Breast epithelium (tissue), 4 donors: ENCODE measurements at regions not wholly inside any gene's neighbourhood (a gene's known extent, or its start where the extent isn't known, plus 50 kb on each side); places are given as distances from the start of the nearest gene placed in this dataset.
A peak's percentile ranks its signal among the peaks of the same experiment; 100 is the strongest.

ENCODE experiments used
- DNase-seq, 2 donors: peaks; one replicate each; pipeline ENCODE4 v3.0.0-alpha.2; 2019; ENCODE audit warnings: low spot score in 2 of 2
- H3K27ac ChIP-seq, 2 donors: fragments of 200-600 bp; sonication (generic) in 1 of 2; one replicate each; pipeline ENCODE4 v1.5.1; 2016 to 2019; ENCODE audit warnings: mild to moderate bottlenecking in 1 of 2
- H3K27me3 ChIP-seq, 2 donors: fragments of 200-600 bp; sonication (generic) in 1 of 2; one replicate each; pipeline versions ENCODE4 v1.5.1 to v1.6.0; 2017 to 2019; ENCODE audit warnings: control low read depth in 1 of 2, mild to moderate bottlenecking in 1 of 2
- H3K36me3 ChIP-seq: fragments of 200-600 bp; one replicate; pipeline ENCODE4 v1.5.1; 2019
- H3K4me1 ChIP-seq, 2 donors: fragments of 200-600 bp; sonication (generic); one replicate each; pipeline ENCODE4 v1.5.1; 2016 to 2019; ENCODE audit warnings: control low read depth in 1 of 2
- H3K4me3 ChIP-seq, 3 donors: fragments of 200-600 bp; sonication (generic); 1 replicate in 2 of 3; 2 replicates in 1 of 3; pipeline ENCODE4 v1.5.1; 2016 to 2019; ENCODE audit warnings: mild to moderate bottlenecking in 3 of 3, moderate library complexity in 2 of 3
- H3K9me3 ChIP-seq, 2 donors: fragments of 200-600 bp; sonication (generic) in 1 of 2; one replicate each; pipeline ENCODE4 v1.5.1; 2016 to 2019; ENCODE audit warnings: control low read depth in 1 of 2
- CTCF ChIP-seq, 3 donors: fragments of 450-650 bp; IDR thresholded peaks; one replicate each; pipeline ENCODE4 v1.5.1; 2016 to 2017; ENCODE audit warnings: antibody characterized with exemption in 3 of 3, mild to moderate bottlenecking in 3 of 3, moderate library complexity in 3 of 3
- POLR2A ChIP-seq: fragments of 450-650 bp; IDR thresholded peaks from one replicate; pipeline ENCODE4 v1.6.1; 2016; ENCODE audit warnings: antibody characterized with exemption, mild to moderate bottlenecking, moderate library complexity
- POLR2AphosphoS5 ChIP-seq, 3 donors: sonication (generic); formaldehyde crosslinking; IDR thresholded peaks; one replicate each; pipeline ENCODE4 v1.6.1; 2017; ENCODE audit warnings: antibody characterized with exemption in 3 of 3
- intact Hi-C: fragments of 100-400 bp; cut with DNase I; formaldehyde crosslinking; loops from one replicate; pipeline ENCODE4 v1.15.1; 2023; ENCODE audit warnings: low total_unique reads

GRCh38 chr22:48944751-48945620, 882.7 kb downstream of the BRD1 start:
- Histone ChIP-seq H3K4me3 (no peak overlapping the region), H3K27me3 (peaks cover 0 to 31% of the 10 kb centered on the region in 2 donors), H3K27ac (no peak overlapping the region), H3K4me1 (no peaks in the 10 kb centered on the region), H3K36me3 (no peaks in the 10 kb centered on the region), H3K9me3 (no peaks in the 10 kb centered on the region)
- DNase-seq, result peak; percentile 7 to 33
- TF ChIP-seq POLR2A (no peak), CTCF (IDR thresholded peaks at IDR 0.05) (no peak), POLR2AphosphoS5 (IDR thresholded peaks at IDR 0.05) (no peak)
- intact Hi-C loops, result no loop called here

- intact Hi-C loops, result no loop called here
- no peaks in the 10 kb centered on the region for H3K36me3 ChIP-seq
- TF ChIP-seq CTCF (IDR thresholded peaks at IDR 0.05), result no peak
- no peak for TF ChIP-seq POLR2AphosphoS5 (IDR thresholded peaks at IDR 0.05)
- no peak for TF ChIP-seq POLR2A
- peaks cover 0 to 32% of the 10 kb centered on the region in 2 donors for H3K27me3 ChIP-seq
- no peaks in the 10 kb centered on the region for H3K9me3 ChIP-seq
- no peak for DNase-seq
- no peak overlapping the region for H3K4me3 ChIP-seq
- no peak overlapping the region for H3K27ac ChIP-seq
- H3K4me1 ChIP-seq, result no peaks in the 10 kb centered on the region
These were observed 883.3 kb downstream of the BRD1 start for GRCh38 chr22:48944433-48944750.

GRCh38 chr22:48943567-48944432, 883.9 kb downstream of the BRD1 start:
- Histone ChIP-seq H3K4me1 (no peaks in the 10 kb centered on the region), H3K4me3 (no peak overlapping the region), H3K9me3 (no peaks in the 10 kb centered on the region), H3K27ac (no peak overlapping the region), H3K36me3 (no peaks in the 10 kb centered on the region), H3K27me3 (peaks cover 0 to 32% of the 10 kb centered on the region in 2 donors)
- intact Hi-C loops, result no loop called here
- DNase-seq, result peak; percentile 3 to 37
- TF ChIP-seq POLR2A, result no peak
- no peak for TF ChIP-seq POLR2AphosphoS5 (IDR thresholded peaks at IDR 0.05)
- peak in 1 of 3 donors; percentile 9 for TF ChIP-seq CTCF (IDR thresholded peaks at IDR 0.05)

DNA sequence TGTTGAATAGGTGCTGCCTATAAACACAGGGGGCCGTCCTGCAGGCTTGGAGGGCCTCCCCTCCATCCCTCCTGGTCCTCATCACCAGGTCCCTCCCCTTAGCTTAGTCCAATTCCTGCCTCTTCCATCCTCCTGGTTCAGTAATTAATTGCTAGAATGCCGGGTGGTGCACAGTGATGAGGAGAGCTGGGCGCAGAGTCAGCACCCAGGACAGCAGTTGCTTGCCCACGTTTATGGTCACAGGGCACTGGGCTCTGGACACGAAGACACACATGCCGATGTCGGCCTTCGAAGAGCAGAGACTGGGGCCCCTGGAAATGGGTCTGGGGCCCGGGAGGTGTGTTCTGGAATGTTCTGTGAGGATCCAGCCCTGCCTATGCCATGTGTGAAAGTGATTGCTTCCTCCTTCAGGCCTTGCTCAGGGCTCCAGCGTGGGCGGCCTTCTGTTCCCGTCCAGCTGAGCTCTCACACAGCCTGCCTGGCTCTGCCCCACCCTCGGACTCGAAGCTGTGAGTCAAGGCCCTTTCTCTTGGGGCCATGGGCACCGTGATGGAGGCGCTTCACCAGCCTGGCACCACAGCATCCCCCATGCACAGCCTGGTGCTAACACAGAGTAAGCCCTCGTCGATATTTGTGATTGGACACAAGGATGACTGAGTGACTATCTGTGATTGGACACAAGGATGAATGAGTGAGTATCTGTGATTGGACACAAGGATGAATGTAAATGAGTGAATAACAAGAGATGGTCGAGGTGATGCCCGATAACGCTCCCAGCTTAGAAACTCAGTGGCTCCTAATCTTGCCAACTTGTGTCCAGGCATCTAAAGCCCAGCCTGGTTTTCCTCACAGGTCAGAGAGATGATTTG, 884.7 kb downstream of the BRD1 start:
- no peak overlapping the region for H3K27ac ChIP-seq
- H3K4me1 ChIP-seq, result no peaks in the 10 kb centered on the region
- intact Hi-C loops, result no loop called here

More for the DNA sequence above, 884.7 kb downstream of the BRD1 start:
- peak in 1 of 2 donors; percentile 38 for DNase-seq
- H3K36me3 ChIP-seq, result no peaks in the 10 kb centered on the region
- TF ChIP-seq POLR2A, result no peak
- TF ChIP-seq POLR2AphosphoS5 (IDR thresholded peaks at IDR 0.05), result no peak
- no peak for TF ChIP-seq CTCF (IDR thresholded peaks at IDR 0.05)
- no peaks in the 10 kb centered on the region for H3K9me3 ChIP-seq
- H3K27me3 ChIP-seq, result peaks cover 0 to 32% of the 10 kb centered on the region in 2 donors
- no peak overlapping the region for H3K4me3 ChIP-seq
